Pons (tissue), 1 donor: ENCODE measurements at regions not wholly inside any gene's neighbourhood (a gene's known extent, or its start where the extent isn't known, plus 50 kb on each side); places are given as distances from the start of the nearest gene placed in this dataset.
"Not testable (repeated sequence)": the region's sequence is repeated elsewhere in the genome, so short reads cannot be mapped to it uniquely, and the experiment has no call there.

Source experiments
- DNase-seq: peaks from one replicate; pipeline ENCODE4 v3.0.0-alpha.2; 2016; ENCODE audit warnings: low spot score

GRCh38 chr19:31881988-31882387 is 463.4 kb upstream of the ZNF507 start:
- no peak for DNase-seq

GRCh38 chr19:31882709-31883108 is 462.7 kb upstream of the ZNF507 start:
- DNase-seq = no peak

GRCh38 chr19:31883296-31883990 is 462.0 kb upstream of the ZNF507 start:
- DNase-seq = no peak

GRCh38 chr19:31885280-31885853 is 460.0 kb upstream of the ZNF507 start:
- no peak for DNase-seq

- no peak for DNase-seq
Measured at GRCh38 chr19:31890230-31890629, 455.2 kb upstream of the ZNF507 start.

- DNase-seq = no peak
Measured at GRCh38 chr19:31892060-31892459, 453.4 kb upstream of the ZNF507 start.

- DNase-seq = not testable (repeated sequence)
Measured at GRCh38 chr19:31893491-31893890, 451.9 kb upstream of the ZNF507 start.

- DNase-seq = no peak
Measured at GRCh38 chr19:31894451-31894850, 451.0 kb upstream of the ZNF507 start.

- no peak for DNase-seq
Measured at GRCh38 chr19:31897292-31897691, 448.1 kb upstream of the ZNF507 start.

GRCh38 chr19:31900991-31901390 is 444.4 kb upstream of the ZNF507 start:
- no peak for DNase-seq

- DNase-seq = no peak
Measured at GRCh38 chr19:31902821-31903220, 442.6 kb upstream of the ZNF507 start.

GRCh38 chr19:31903979-31904378 is 441.4 kb upstream of the ZNF507 start:
- DNase-seq = no peak

GRCh38 chr19:31906111-31906871 is 439.1 kb upstream of the ZNF507 start:
- no peak for DNase-seq

GRCh38 chr19:31907661-31908060 is 437.7 kb upstream of the ZNF507 start:
- no peak for DNase-seq

GRCh38 chr19:31908080-31908479 is 437.3 kb upstream of the ZNF507 start:
- DNase-seq = no peak

- no peak for DNase-seq
Measured at GRCh38 chr19:31908496-31909225, 436.7 kb upstream of the ZNF507 start.

- no peak for DNase-seq
Measured at GRCh38 chr19:31910224-31910623, 435.2 kb upstream of the ZNF507 start.

GRCh38 chr19:31911577-31911976 is 433.8 kb upstream of the ZNF507 start:
- no peak for DNase-seq

GRCh38 chr19:31913103-31913661 is 432.2 kb upstream of the ZNF507 start:
- DNase-seq = no peak

- DNase-seq = no peak
Measured at GRCh38 chr19:31930401-31930800, 415.0 kb upstream of the ZNF507 start.

- no peak for DNase-seq
Measured at GRCh38 chr19:31937983-31938382, 407.4 kb upstream of the ZNF507 start.

GRCh38 chr19:31938675-31939074 is 406.7 kb upstream of the ZNF507 start:
- DNase-seq = no peak
